Skin of body (tissue), 1 donor: ENCODE measurements at regions not wholly inside any gene's neighbourhood (a gene's known extent, or its start where the extent isn't known, plus 50 kb on each side); places are given as distances from the start of the nearest gene placed in this dataset.

Experiments
- DNase-seq: peaks from one replicate; lab custom pipeline; 2025; lab: John Stamatoyannopoulos, UW

GRCh38 chr2:67954093-67954748, 108.6 kb downstream of the C1D start:
- no peak for DNase-seq

- no peak for DNase-seq
These were observed 106.8 kb downstream of the C1D start for GRCh38 chr2:67955748-67956603.

GRCh38 chr2:67965246-67965645, 97.6 kb downstream of the C1D start:
- DNase-seq: no peak

GRCh38 chr2:67970071-67970470, 92.7 kb downstream of the C1D start:
- no peak for DNase-seq

- no peak for DNase-seq
These were observed 92.3 kb downstream of the C1D start for GRCh38 chr2:67970542-67970941.

GRCh38 chr2:67974559-67975430, 88.0 kb downstream of the C1D start:
- no peak for DNase-seq

- DNase-seq: no peak
These were observed 85.3 kb downstream of the C1D start for GRCh38 chr2:67977464-67977863.

GRCh38 chr2:67982956-67983355, 79.8 kb downstream of the C1D start:
- peak; percentile 32 for DNase-seq

GRCh38 chr2:67984600-67984999, 78.2 kb downstream of the C1D start:
- no peak for DNase-seq

- DNase-seq: no peak
These were observed 77.2 kb downstream of the C1D start for GRCh38 chr2:67985586-67985985.

GRCh38 chr2:67986258-67986657, 76.5 kb downstream of the C1D start:
- no peak for DNase-seq
